Tibial artery (tissue), 4 donors: ENCODE measurements at regions not wholly inside any gene's neighbourhood (a gene's known extent, or its start where the extent isn't known, plus 50 kb on each side); places are given as distances from the start of the nearest gene placed in this dataset.

Source experiments
- DNase-seq, 2 donors: peaks; one replicate each; pipeline ENCODE4 v3.0.0-alpha.2; 2019
- H3K27ac ChIP-seq, 2 donors: fragments of 200-600 bp; sonication (generic) in 1 of 2; 1 replicate in 1 of 2; 2 replicates in 1 of 2; pipeline ENCODE4 v1.5.1; 2018 to 2019; ENCODE audit warnings: mild to moderate bottlenecking in 1 of 2
- H3K27me3 ChIP-seq, 2 donors: fragments of 200-600 bp; sonication (generic) in 1 of 2; one replicate each; pipeline versions ENCODE4 v1.5.1 to v1.6.0; 2016 to 2019
- H3K36me3 ChIP-seq, 3 donors: fragments of 200-600 bp; sonication (generic) in 2 of 3; one replicate each; pipeline ENCODE4 v1.5.1; 2016 to 2019; ENCODE audit warnings: mild to moderate bottlenecking in 2 of 3
- H3K4me1 ChIP-seq, 4 donors: fragments of 200-600 bp; sonication (generic) in 2 of 4; 1 replicate in 3 of 4; 2 replicates in 1 of 4; pipeline ENCODE4 v1.5.1; 2016 to 2019
- H3K4me3 ChIP-seq, 2 donors: fragments of 200-600 bp; sonication (generic) in 1 of 2; 1 replicate in 1 of 2; 2 replicates in 1 of 2; pipeline ENCODE4 v1.5.1; 2018 to 2019; ENCODE audit warnings: mild to moderate bottlenecking in 2 of 2
- H3K9me3 ChIP-seq, 3 donors: fragments of 200-600 bp; sonication (generic) in 1 of 3; one replicate each; pipeline ENCODE4 v1.5.1; 2016 to 2019
- CTCF ChIP-seq, 2 experiments: fragments of 200-600 bp in 1 of 2; fragments of 450-650 bp in 1 of 2; IDR thresholded peaks; one replicate each; pipeline ENCODE4 v1.5.1; 2017 to 2019; ENCODE audit warnings: antibody characterized with exemption in 2 of 2, mild to moderate bottlenecking in 1 of 2, moderate library complexity in 1 of 2
- intact Hi-C: fragments of 100-400 bp; cut with DNase I; formaldehyde crosslinking; loops from one replicate; pipeline ENCODE4 v1.15.0; 2023; ENCODE audit warnings: low total_unique reads

GRCh38 chr16:51286272-51286671, 135.2 kb upstream of the SALL1 start:
- no peak overlapping the region for H3K27ac ChIP-seq
- no peaks in the 10 kb centered on the region for H3K27me3 ChIP-seq
- no peak for TF ChIP-seq CTCF (IDR thresholded peaks at IDR 0.05)
- no peaks in the 10 kb centered on the region for H3K9me3 ChIP-seq
- no peak overlapping the region for H3K4me3 ChIP-seq
- no peaks in the 10 kb centered on the region for H3K36me3 ChIP-seq
- intact Hi-C loops, result no loop called here
- no peaks in the 10 kb centered on the region for H3K4me1 ChIP-seq
- DNase-seq, result no peak

- Histone ChIP-seq H3K36me3 (no peaks in the 10 kb centered on the region), H3K27ac (no peak overlapping the region), H3K27me3 (no peaks in the 10 kb centered on the region), H3K9me3 (no peaks in the 10 kb centered on the region), H3K4me1 (no peaks in the 10 kb centered on the region), H3K4me3 (no peak overlapping the region)
- no peak for TF ChIP-seq CTCF (IDR thresholded peaks at IDR 0.05)
- no peak for DNase-seq
- intact Hi-C loops, result no loop called here
Measured at GRCh38 chr16:51276336-51276735, 125.3 kb upstream of the SALL1 start.

- intact Hi-C loops, result no loop called here
- DNase-seq, result no peak
Measured at GRCh38 chr16:51272420-51272819, 121.3 kb upstream of the SALL1 start.

GRCh38 chr16:51271156-51271701, 120.2 kb upstream of the SALL1 start:
- Histone ChIP-seq H3K27ac (no peak overlapping the region), H3K27me3 (no peaks in the 10 kb centered on the region), H3K9me3 (no peaks in the 10 kb centered on the region), H3K36me3 (no peaks in the 10 kb centered on the region), H3K4me1 (no peaks in the 10 kb centered on the region), H3K4me3 (no peak overlapping the region)
- intact Hi-C loops, result no loop called here
- DNase-seq, result no peak
- TF ChIP-seq CTCF (IDR thresholded peaks at IDR 0.05), result no peak

More at GRCh38 chr16:51272420-51272819, 121.3 kb upstream of the SALL1 start:
- H3K27me3 ChIP-seq, result no peaks in the 10 kb centered on the region
- H3K4me1 ChIP-seq, result no peaks in the 10 kb centered on the region
- H3K36me3 ChIP-seq, result no peaks in the 10 kb centered on the region
- H3K4me3 ChIP-seq, result no peak overlapping the region
- no peak overlapping the region for H3K27ac ChIP-seq
- no peaks in the 10 kb centered on the region for H3K9me3 ChIP-seq
- TF ChIP-seq CTCF (IDR thresholded peaks at IDR 0.05), result no peak

- DNase-seq, result no peak
- H3K36me3 ChIP-seq, result no peaks in the 10 kb centered on the region
- no peak overlapping the region for H3K4me3 ChIP-seq
- no peak overlapping the region for H3K27ac ChIP-seq
- H3K9me3 ChIP-seq, result no peaks in the 10 kb centered on the region
- H3K27me3 ChIP-seq, result no peaks in the 10 kb centered on the region
- TF ChIP-seq CTCF (IDR thresholded peaks at IDR 0.05), result no peak
- H3K4me1 ChIP-seq, result no peaks in the 10 kb centered on the region
- intact Hi-C loops, result no loop called here
Measured at GRCh38 chr16:51268237-51268636, 117.2 kb upstream of the SALL1 start.

GRCh38 chr16:51267681-51268080, 116.6 kb upstream of the SALL1 start:
- H3K27me3 ChIP-seq, result no peaks in the 10 kb centered on the region
- no peaks in the 10 kb centered on the region for H3K36me3 ChIP-seq
- intact Hi-C loops, result no loop called here
- H3K4me1 ChIP-seq, result no peaks in the 10 kb centered on the region
- H3K4me3 ChIP-seq, result no peak overlapping the region
- no peak for DNase-seq
- no peaks in the 10 kb centered on the region for H3K9me3 ChIP-seq
- H3K27ac ChIP-seq, result no peak overlapping the region
- no peak for TF ChIP-seq CTCF (IDR thresholded peaks at IDR 0.05)
